GM19043 (cell line): ENCODE measurements at regions not wholly inside any gene's neighbourhood (a gene's known extent, or its start where the extent isn't known, plus 50 kb on each side); places are given as distances from the start of the nearest gene placed in this dataset.

Source experiments
- ATAC-seq: cut with Tn5 transposase; IDR thresholded peaks from one replicate; pipeline ENCODE4 v1.9.1; 2021; ENCODE audit warnings: low read depth; ENCODE audit not compliant: unreplicated experiment

- no peak for ATAC-seq
These were observed 337.8 kb downstream of the CDH2 start for GRCh38 chr18:27839141-27839540.

GRCh38 chr18:27838225-27838624, 338.7 kb downstream of the CDH2 start:
- no peak for ATAC-seq

- no peak for ATAC-seq
These were observed 350.8 kb downstream of the CDH2 start for GRCh38 chr18:27826101-27826500.

GRCh38 chr18:27825689-27826088, 351.2 kb downstream of the CDH2 start:
- no peak for ATAC-seq

GRCh38 chr18:27824841-27825681, 351.9 kb downstream of the CDH2 start:
- no peak for ATAC-seq

- ATAC-seq, result no peak
These were observed 352.7 kb downstream of the CDH2 start for GRCh38 chr18:27824275-27824674.

- ATAC-seq, result no peak
These were observed 353.9 kb downstream of the CDH2 start for GRCh38 chr18:27823053-27823452.

GRCh38 chr18:27808683-27809082, 368.2 kb downstream of the CDH2 start:
- ATAC-seq, result no peak

- no peak for ATAC-seq
These were observed 373.0 kb downstream of the CDH2 start for GRCh38 chr18:27803957-27804356.

GRCh38 chr18:27797484-27797883, 379.4 kb downstream of the CDH2 start:
- ATAC-seq, result no peak

- no peak for ATAC-seq
These were observed 382.6 kb downstream of the CDH2 start for GRCh38 chr18:27794181-27794926.

GRCh38 chr18:27793013-27793785, 383.7 kb downstream of the CDH2 start:
- ATAC-seq, result no peak

- ATAC-seq, result no peak
These were observed 387.5 kb downstream of the CDH2 start for GRCh38 chr18:27789406-27789805.

- no peak for ATAC-seq
These were observed 389.4 kb downstream of the CDH2 start for GRCh38 chr18:27787547-27787946.

GRCh38 chr18:27785815-27786471, 391.0 kb downstream of the CDH2 start:
- no peak for ATAC-seq

- ATAC-seq, result no peak
These were observed 396.7 kb downstream of the CDH2 start for GRCh38 chr18:27780061-27780745.

GRCh38 chr18:27778925-27779324, 398.0 kb downstream of the CDH2 start:
- no peak for ATAC-seq

GRCh38 chr18:27778441-27778840, 398.5 kb downstream of the CDH2 start:
- ATAC-seq, result no peak

- ATAC-seq, result no peak
These were observed 404.8 kb downstream of the CDH2 start for GRCh38 chr18:27772081-27772480.

- ATAC-seq, result no peak
These were observed 405.4 kb downstream of the CDH2 start for GRCh38 chr18:27771571-27771970.
